BJ (cell line): ENCODE measurements at regions not wholly inside any gene's neighbourhood (a gene's known extent, or its start where the extent isn't known, plus 50 kb on each side); places are given as distances from the start of the nearest gene placed in this dataset.

Experiments
- CTCF ChIA-PET: fragments of 350-600 bp; formaldehyde crosslinking; extraction: SDS; loops from one replicate; lab custom pipeline; 2021; ENCODE audit warnings: antibody characterized with exemption, inconsistent platforms; lab: Yijun Ruan, JAX
- POLR2A ChIA-PET: fragments of 300-600 bp; sonication (Branson Sonifier 250); formaldehyde crosslinking; extraction: SDS; loops from one replicate; lab custom pipeline; 2021; ENCODE audit warnings: antibody characterized with exemption; lab: Charles Lee
- DNase-seq: peaks from one replicate; pipeline ENCODE4 v3.0.0-alpha.2; 2011; ENCODE audit warnings: low read depth
- H3K27me3 ChIP-seq: 2 replicates; pipeline ENCODE4 v1.6.0; 2011; ENCODE audit warnings: low read length; ENCODE audit not compliant: control insufficient read depth, insufficient read depth
- H3K36me3 ChIP-seq: 2 replicates; pipeline ENCODE4 v1.5.1; 2011; ENCODE audit warnings: low read length; ENCODE audit not compliant: control insufficient read depth, insufficient read depth
- H3K4me3 ChIP-seq: 2 replicates; pipeline ENCODE4 v1.5.1; 2011; ENCODE audit warnings: low read depth, mild to moderate bottlenecking, control low read depth, low read length
- CTCF ChIP-seq: IDR thresholded peaks from 2 replicates; pipeline ENCODE4 v1.5.1; 2011; ENCODE audit warnings: low read depth, mild to moderate bottlenecking, control low read depth, inconsistent platforms, low read length, moderate library complexity; ENCODE audit not compliant: insufficient read depth

- POLR2A ChIA-PET, result no interaction called here
Measured at GRCh38 chrX:110584083-110584482, 211.5 kb downstream of the CHRDL1 start.

GRCh38 chrX:110588164-110588563, 207.5 kb downstream of the CHRDL1 start:
- no peak for DNase-seq
- CTCF ChIA-PET, result no interaction called here
- POLR2A ChIA-PET, result no interaction called here
- no peaks in the 10 kb centered on the region for H3K27me3 ChIP-seq
- no peaks in the 10 kb centered on the region for H3K36me3 ChIP-seq
- no peak for TF ChIP-seq CTCF
- H3K4me3 ChIP-seq, result no peak overlapping the region

More at GRCh38 chrX:110584083-110584482, 211.5 kb downstream of the CHRDL1 start:
- H3K36me3 ChIP-seq, result no peaks in the 10 kb centered on the region
- TF ChIP-seq CTCF, result no peak
- DNase-seq, result no peak
- CTCF ChIA-PET, result no interaction called here
- 0 out of 2 replicates have a peak, but pooled peaks cover 2% of the 10 kb centered on the region for H3K27me3 ChIP-seq
- H3K4me3 ChIP-seq, result no peak overlapping the region

DNA sequence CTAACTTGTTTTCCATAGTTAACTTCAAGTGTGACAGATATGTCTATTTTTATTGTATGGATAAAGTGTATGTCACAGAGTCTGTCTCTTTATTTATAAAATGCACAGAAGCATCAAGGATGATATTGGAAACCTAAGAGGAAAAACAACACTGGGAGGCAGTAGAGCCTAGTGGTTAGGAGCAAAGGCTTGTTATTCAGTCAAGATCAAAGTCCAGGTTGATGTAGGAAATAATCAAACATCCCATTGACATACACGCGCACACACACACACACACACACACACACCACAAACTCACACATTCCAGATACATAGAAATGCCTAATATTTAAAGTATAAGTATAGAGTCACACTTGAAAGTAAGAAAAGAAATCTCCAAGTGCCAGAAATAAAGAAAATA, 206.8 kb downstream of the CHRDL1 start:
- Histone ChIP-seq H3K4me3 (no peak overlapping the region), H3K27me3 (no peaks in the 10 kb centered on the region), H3K36me3 (no peaks in the 10 kb centered on the region)
- DNase-seq, result no peak
- CTCF ChIA-PET, result no interaction called here
- POLR2A ChIA-PET, result no interaction called here
- no peak for TF ChIP-seq CTCF

GRCh38 chrX:110600745-110601310, 194.8 kb downstream of the CHRDL1 start:
- DNase-seq, result peak; percentile 12
- no peak overlapping the region for H3K4me3 ChIP-seq
- no peak for TF ChIP-seq CTCF
- ChIA-PET CTCF (interaction anchor here (0.9 kb wide), 1 partner anchor 643 kb away, joined by 3 read pairs; no protein-coding TSS in a partner anchor), POLR2A (no interaction called here)
- no peaks in the 10 kb centered on the region for H3K36me3 ChIP-seq
- no peaks in the 10 kb centered on the region for H3K27me3 ChIP-seq

- CTCF ChIA-PET, result no interaction called here
- TF ChIP-seq CTCF, result no peak
Measured at GRCh38 chrX:110614596-110614995, 181.0 kb downstream of the CHRDL1 start.

More at GRCh38 chrX:110614596-110614995, 181.0 kb downstream of the CHRDL1 start:
- no peak for DNase-seq
- Histone ChIP-seq H3K4me3 (no peak overlapping the region), H3K27me3 (no peaks in the 10 kb centered on the region), H3K36me3 (no peaks in the 10 kb centered on the region)
- POLR2A ChIA-PET, result no interaction called here
